Fibroblast of villous mesenchyme (primary cell): ENCODE measurements at regions not wholly inside any gene's neighbourhood (a gene's known extent, or its start where the extent isn't known, plus 50 kb on each side); places are given as distances from the start of the nearest gene placed in this dataset.

Experiments
- DNase-seq: peaks from one replicate; pipeline ENCODE4 v3.0.0-alpha.2; 2010; ENCODE audit warnings: low read depth
- H3K4me3 ChIP-seq: 2 replicates; pipeline ENCODE4 v1.5.1; 2011; ENCODE audit warnings: low read depth, mild to moderate bottlenecking, low read length
- CTCF ChIP-seq: IDR thresholded peaks from 2 replicates; pipeline ENCODE4 v1.5.1; 2012; ENCODE audit warnings: low read depth, mild to moderate bottlenecking, low read length; ENCODE audit not compliant: insufficient read depth

- DNase-seq = no peak
- no peak for TF ChIP-seq CTCF
Measured at GRCh38 chr12:115267891-115268290, 583.9 kb upstream of the TBX3 start.

GRCh38 chr12:115267464-115267863 is 583.5 kb upstream of the TBX3 start:
- no peak for TF ChIP-seq CTCF
- no peak for DNase-seq

More at GRCh38 chr12:115267891-115268290, 583.9 kb upstream of the TBX3 start:
- H3K4me3 ChIP-seq = no peak overlapping the region

GRCh38 chr12:115264605-115265004 is 580.6 kb upstream of the TBX3 start:
- DNase-seq = no peak
- no peak for TF ChIP-seq CTCF
- no peak overlapping the region for H3K4me3 ChIP-seq

More at GRCh38 chr12:115267464-115267863, 583.5 kb upstream of the TBX3 start:
- no peak overlapping the region for H3K4me3 ChIP-seq

- DNase-seq = no peak
- H3K4me3 ChIP-seq = no peak overlapping the region
- no peak for TF ChIP-seq CTCF
Measured at GRCh38 chr12:115261691-115262398, 577.9 kb upstream of the TBX3 start.

GRCh38 chr12:115260762-115261675 is 577.0 kb upstream of the TBX3 start:
- DNase-seq = no peak
- no peak for TF ChIP-seq CTCF
- H3K4me3 ChIP-seq = no peak overlapping the region

GRCh38 chr12:115259968-115260747 is 576.2 kb upstream of the TBX3 start:
- TF ChIP-seq CTCF = no peak
- no peak overlapping the region for H3K4me3 ChIP-seq
- DNase-seq = no peak
